ENCODE measurements at regions not wholly inside any gene's neighbourhood (a gene's known extent, or its start where the extent isn't known, plus 50 kb on each side); places are given as distances from the start of the nearest gene placed in this dataset.
"Not testable (repeated sequence)": the region's sequence is repeated elsewhere in the genome, so short reads cannot be mapped to it uniquely, and the experiment has no call there.

DNA sequence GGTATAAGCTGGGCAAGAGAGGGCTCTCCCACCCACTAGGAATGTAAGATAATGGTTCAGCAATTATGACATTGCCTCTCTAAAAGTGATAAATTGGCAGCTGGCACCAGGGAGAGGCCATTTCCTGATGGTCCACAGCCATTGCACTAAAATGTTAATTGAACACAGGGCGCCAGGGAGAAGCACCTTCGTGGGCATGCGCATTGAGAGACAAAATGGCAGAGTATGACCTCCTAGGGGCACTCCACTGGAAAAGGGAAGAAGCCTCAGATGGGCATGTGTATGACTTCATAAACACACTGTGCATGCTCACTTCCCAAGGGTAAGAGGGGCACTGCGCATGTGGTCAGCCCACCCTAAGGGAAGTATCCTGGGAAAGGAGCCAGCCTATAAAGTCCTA lies 419.2 kb downstream of the AGTPBP1 start:
- DNase-seq, result no peak

DNA sequence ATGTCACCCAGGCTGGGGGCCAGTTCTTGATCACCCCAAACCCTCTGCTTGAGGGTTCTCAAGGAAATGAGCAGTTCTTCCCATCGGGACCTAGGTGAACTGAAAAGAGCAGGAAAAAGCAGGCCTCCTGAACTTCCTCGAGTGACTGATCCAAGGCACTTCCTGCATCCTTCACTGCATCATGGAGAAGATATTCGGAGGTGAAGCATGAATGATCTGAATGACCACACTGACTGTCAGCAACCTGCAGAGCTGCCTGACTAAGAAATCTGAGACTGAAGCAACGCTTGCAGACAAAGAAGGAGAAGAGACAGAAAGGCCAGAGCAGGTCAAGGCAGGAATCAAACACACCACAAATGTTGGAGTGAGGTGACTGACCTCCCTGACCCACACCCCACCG lies 420.2 kb downstream of the AGTPBP1 start:
- no peak for DNase-seq

GRCh38 chr9:85319936-85320656 lies 421.7 kb downstream of the AGTPBP1 start:
- DNase-seq, result no peak

- DNase-seq, result not testable (repeated sequence)
Measured at GRCh38 chr9:85315535-85315934, 426.2 kb downstream of the AGTPBP1 start.

DNA sequence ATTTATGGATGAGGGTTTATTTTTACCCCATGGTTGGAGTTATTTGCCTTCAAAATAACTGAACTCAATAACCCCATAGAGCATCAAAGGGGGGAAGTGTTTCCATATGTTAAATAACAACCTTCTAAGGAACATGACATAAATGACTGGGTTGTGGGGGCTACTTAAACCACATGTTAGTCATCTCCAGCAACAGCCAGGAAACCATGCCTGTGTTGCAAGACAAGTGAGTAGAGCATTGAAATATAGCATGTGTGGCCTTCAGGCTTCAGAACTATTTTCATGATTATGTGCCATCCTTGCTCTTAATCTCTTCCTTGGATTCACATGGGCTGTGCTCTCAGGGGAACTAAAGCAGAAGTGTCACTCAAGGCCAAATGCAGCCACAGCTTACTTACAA lies 431.2 kb downstream of the AGTPBP1 start:
- DNase-seq, result no peak

DNA sequence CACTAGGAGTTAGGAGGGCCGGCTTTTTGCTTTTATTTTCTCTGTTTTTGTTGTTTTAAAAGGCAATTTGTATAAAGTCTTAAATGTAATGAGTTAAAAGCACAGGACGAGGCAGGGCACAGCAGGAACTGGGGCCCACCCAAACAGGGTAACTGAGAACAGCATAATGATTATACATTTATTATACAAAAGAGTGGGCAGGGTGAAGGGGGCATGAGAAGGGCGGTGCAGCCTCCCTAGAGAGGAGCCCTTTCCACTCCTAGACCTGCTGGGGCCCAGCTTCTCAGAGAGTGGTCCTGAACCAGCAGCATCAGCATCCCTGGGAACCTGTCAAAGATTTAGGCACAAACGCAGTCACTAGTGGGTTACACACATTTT lies 438.0 kb downstream of the AGTPBP1 start:
- no peak for DNase-seq

DNA sequence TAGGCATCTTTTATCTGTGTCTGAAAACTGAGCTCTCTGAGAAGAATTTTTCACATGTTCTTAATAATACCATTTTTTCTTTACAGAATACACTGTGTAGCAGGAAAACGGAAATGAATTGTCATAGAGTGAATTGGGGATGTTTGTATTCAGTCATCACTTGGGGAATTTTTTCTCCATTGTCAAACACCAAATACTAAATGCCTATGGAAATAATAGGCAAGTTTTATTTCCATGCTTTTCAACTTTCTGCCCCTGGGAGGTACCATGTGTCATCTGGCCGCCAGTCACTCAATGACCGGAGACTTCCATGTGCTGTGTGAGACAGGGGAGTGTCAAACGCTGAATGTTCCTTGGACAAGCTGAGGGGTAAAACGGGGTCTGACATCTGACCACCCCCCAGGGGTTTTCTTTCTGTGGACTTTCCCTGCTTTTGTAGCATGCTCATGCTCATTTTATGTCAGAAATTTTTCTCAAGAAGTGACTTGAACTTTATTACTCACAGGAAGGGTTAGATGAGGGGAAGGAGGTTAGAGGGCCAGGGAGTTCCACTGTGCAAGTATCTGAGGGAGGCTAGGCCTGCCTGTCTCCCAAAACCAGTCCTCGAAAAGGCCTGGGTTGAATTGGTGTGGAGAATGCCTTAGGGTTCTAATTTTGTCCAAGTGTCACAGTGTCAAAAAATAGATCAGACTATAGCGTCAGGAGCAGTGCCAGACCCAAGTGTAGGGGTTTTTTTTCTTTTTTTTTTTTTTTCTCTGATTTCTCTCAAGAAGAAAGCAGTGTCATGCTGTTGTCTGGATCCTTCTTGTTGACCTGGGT lies 438.6 kb downstream of the AGTPBP1 start:
- no peak for DNase-seq

DNA sequence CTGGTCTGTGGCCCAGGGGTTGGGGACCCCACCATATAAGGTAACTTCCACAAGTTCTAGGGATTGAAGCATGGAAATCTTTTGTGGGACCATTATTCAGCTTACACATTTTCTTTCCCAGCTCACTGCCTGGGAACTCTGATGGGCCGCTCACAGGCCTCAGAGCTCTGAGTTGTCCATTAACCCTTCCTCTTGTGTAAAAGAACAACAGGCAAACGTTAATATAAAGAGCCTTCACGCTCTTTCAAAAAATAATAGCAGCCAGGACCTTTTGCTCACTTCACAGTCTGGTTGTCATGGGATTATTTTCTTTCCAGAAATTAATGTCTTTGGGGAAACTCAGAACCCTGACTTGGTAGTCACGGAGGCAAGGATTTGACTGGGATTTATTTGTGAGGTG lies 443.3 kb downstream of the AGTPBP1 start:
- DNase-seq, result no peak

- DNase-seq, result not testable (repeated sequence)
Measured at GRCh38 chr9:85295244-85295643, 446.5 kb downstream of the AGTPBP1 start.

DNA sequence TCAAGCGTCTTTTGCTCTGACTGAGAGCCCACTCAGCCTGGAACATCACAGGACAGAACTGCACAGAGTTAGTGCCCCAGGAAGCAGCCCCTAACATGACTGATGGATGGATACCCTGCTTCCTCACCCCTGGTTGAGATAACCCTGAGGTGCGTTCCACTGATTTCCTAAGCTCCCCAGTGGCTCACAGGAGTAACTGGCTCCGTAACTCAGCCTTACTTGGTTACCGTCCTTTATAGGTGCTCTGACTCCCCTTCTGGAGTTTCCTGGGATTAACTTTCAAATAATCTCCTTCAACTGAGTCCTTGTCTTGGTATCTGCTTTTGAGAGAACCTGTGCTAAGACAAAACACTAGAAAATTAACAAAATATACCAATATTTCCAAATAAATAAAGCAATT lies 449.5 kb downstream of the AGTPBP1 start:
- no peak for DNase-seq

DNA sequence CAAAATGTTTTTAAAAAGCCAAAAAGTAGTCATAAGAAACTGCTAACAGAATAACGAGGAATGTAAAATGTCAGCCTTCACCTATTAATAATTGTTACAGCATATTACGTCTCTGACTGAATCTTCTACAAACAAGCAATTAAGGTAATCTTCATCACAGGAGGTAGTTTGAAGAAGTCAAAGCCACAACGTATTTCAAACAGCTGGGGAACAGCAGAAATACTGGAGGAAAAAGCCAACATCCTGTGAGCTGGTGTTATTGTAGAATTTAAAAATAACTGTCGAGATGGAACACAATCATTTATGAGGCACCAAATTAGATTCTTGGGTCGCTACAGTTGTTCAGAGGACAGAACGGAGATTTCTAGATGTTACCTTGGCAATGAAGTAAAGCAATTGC lies 450.5 kb downstream of the AGTPBP1 start:
- DNase-seq, result no peak

DNA sequence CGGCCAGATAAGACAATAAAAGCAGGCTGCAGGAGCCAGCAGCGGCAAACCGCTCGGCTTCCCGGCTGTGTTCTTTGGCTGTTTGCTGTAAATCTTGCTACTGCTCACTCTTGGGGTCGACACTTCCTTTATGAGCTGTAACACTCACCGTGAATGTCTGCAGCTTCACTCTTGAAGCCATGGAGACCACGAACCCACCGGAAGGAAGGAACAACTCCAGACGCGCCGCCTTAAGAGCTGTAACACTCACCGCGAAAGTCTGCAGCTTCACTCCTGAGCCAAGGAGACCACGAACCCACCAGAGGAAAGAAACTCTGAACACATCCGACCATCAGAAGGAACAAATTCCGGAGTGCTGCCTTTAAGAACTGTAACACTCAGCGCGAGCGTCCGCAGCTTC lies 451.7 kb downstream of the AGTPBP1 start:
- DNase-seq, result no peak

- DNase-seq, result no peak
Measured at GRCh38 chr9:85289142-85289541, 452.6 kb downstream of the AGTPBP1 start.

- no peak for DNase-seq
Measured at GRCh38 chr9:85283421-85283820, 458.3 kb downstream of the AGTPBP1 start.

DNA sequence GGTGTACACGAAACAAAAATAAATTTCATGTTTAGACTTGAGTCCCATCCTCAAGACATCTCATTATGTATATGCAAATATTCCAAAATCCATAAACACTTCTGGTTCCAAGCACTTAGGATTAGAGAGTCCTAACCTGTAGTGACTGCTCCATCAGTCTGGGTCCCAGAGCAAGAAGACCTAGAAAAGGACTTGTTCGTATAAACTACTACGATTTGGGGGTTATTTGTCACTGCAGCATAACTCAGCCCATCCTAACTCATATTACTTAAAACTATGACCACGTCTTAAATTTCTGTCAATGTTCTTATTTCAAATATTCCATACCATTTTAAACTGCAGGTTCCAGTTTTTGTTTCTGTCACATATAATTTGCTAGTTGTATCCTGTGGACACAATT lies 463.0 kb downstream of the AGTPBP1 start:
- no peak for DNase-seq

- no peak for DNase-seq
Measured at GRCh38 chr9:85276741-85277140, 465.0 kb downstream of the AGTPBP1 start.

GRCh38 chr9:85269811-85270210 lies 471.9 kb downstream of the AGTPBP1 start:
- no peak for DNase-seq

DNA sequence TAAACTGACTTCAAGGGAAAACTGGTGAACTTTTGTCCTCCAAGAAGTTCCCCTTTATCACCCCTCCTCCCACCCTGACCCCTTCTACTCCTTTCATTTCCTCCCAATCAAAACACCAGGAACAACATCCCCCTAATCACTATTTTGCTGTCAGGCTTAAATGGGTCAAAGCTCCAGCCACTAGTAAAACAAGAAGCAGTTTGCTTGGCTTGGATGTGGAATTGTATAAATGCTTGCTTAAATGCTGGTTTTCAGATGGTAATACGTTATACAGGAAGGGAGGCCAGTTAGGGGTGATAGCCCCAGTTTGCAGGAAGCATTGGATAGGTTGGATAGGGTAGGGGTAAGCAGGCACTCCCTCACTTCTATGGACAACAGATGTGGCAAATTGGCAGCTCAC lies 473.6 kb downstream of the AGTPBP1 start:
- no peak for DNase-seq

- DNase-seq, result no peak
Measured at GRCh38 chr9:85264695-85265094, 477.1 kb downstream of the AGTPBP1 start.

DNA sequence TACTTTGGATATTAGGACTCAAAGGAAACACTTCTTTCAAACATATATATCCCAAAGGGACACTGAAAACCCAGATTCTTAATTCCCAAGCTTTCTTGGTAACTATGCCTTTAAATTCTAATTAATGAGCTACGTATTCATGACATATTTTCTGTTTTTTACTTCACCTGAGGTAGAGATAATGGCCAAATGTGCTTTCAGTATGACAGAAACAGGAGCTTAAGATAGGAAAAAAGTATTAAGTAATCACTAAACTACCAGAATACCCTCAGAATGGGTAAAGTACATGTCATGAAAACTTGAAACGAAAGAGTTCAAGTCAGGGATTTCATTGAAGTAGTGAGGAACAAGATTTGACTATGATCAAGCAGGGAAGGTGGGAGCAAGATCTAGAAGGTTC lies 478.5 kb downstream of the AGTPBP1 start:
- DNase-seq, result no peak

DNA sequence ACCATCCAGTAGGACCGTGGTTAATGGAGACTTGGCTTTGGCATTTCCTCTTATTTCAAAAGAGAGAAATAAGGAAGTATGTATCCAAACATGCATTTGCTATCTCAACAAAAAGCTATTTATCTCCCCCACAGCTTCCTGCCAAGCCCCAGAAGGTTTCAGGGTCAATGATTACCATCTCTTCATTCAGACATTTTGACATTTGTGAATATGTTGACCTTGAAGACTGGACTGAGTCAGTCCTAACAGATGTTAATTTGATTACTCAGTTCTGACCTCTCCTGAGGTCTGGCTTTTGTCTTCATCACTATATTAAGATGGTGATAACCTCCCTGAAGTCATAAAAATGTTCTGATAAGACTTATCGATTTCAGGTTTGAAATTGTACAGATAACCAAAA lies 479.4 kb downstream of the AGTPBP1 start:
- DNase-seq, result no peak

GRCh38 chr9:85260275-85260845 lies 481.4 kb downstream of the AGTPBP1 start:
- no peak for DNase-seq

DNA sequence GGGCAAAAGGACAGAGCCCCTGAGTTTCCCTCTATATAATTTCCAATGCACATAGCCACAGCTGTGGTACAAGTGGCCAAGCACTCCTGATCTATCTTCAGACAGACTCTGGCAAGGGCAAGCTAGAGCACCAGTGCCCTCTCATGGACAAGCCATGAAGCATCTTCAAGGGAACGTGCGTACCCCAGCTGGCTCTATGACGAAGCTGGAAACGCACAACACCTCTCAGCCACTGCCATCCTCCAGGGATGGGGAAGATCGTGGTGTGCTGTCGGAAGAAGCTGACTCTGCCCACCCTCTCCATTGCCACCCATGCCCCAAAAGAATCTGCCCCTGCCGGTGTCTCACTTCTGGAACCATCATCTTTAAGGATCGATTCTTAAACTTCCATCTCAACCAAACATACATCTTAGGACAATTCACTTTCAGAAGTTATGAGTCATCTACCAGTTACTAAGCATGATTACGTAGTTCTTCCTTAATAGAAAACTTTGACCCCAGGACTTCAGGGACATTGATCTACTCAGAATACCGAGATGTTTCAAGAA lies 482.9 kb downstream of the AGTPBP1 start:
- DNase-seq, result no peak

GRCh38 chr9:85258236-85258635 lies 483.5 kb downstream of the AGTPBP1 start:
- DNase-seq, result no peak

All from activated naive CD4-positive, alpha-beta T cell treated with Interleukin-2 at 50 U/mL for 16 hours (primary cell).